K562 (cell line): ENCODE measurements at regions not wholly inside any gene's neighbourhood (a gene's known extent, or its start where the extent isn't known, plus 50 kb on each side); places are given as distances from the start of the nearest gene placed in this dataset.

Source experiments
- ATAC-seq: fragments of 200-7000 bp; cut with Tn5 transposase; 3 replicates; pipeline ENCODE4 v1.9.1; 2020; ENCODE audit warnings: moderate library complexity
- BruUV-seq: library from RNA; stranded (reverse); fragments of 400-500 nt; replicated peaks from 2 replicates; lab custom pipeline; 2021; lab: Mats Ljungman, UMichigan
- CTCF ChIA-PET: fragments of 300-600 bp; formaldehyde crosslinking; extraction: SDS; loops from one replicate; lab custom pipeline; 2021; ENCODE audit warnings: low intra/inter-chr PET ratio; lab: Yijun Ruan, JAX
- POLR2A ChIA-PET: fragments of 300-600, 350-650 bp; sonication (Branson Sonifier 250); formaldehyde crosslinking; extraction: SDS; loops from one replicate; lab custom pipeline; 2021; ENCODE audit warnings: antibody characterized with exemption, inconsistent platforms; lab: Yijun Ruan, JAX
- DNase-seq, 4 experiments: peaks; one replicate each; pipeline versions ENCODE4 v3.0.0 to v3.0.0-alpha.2; 2011 to 2018; ENCODE audit warnings: low spot score in 3 of 4, mixed read lengths in 3 of 4; ENCODE audit errors: extremely low read depth in 1 of 4
- FAIRE-seq: peaks from 2 replicates; lab custom pipeline; 2011; peaks lifted over from hg19 to GRCh38; lab: Jason Lieb, UNC
- H2AFZ ChIP-seq: 2 replicates; pipeline ENCODE4 v1.6.0; 2011; ENCODE audit warnings: low read depth, low read length, control low read depth, inconsistent platforms
- H3K27ac ChIP-seq: fragments of 200-600 bp; 3 replicates; pipeline ENCODE4 v1.8.0; 2011; ENCODE audit warnings: low read depth, mild to moderate bottlenecking, control low read depth, inconsistent platforms, low read length, moderate library complexity, mixed read lengths; ENCODE audit errors: extremely low read depth
- H3K27me3 ChIP-seq, 2 experiments: fragments of 300-600 bp in 1 of 2; 2 replicates in 1 of 2; 3 replicates in 1 of 2; pipeline versions ENCODE4 v1.6.0 to v1.8.0; 2011; ENCODE audit warnings: inconsistent platforms in 2 of 2, low read length in 2 of 2, mild to moderate bottlenecking in 1 of 2, mixed read lengths in 1 of 2, moderate library complexity in 1 of 2; ENCODE audit not compliant: control insufficient read depth in 2 of 2, insufficient read depth in 2 of 2
- H3K36me3 ChIP-seq: fragments of 300-600 bp; 3 replicates; pipeline ENCODE4 v1.8.0; 2011; ENCODE audit warnings: mild to moderate bottlenecking, low read length, inconsistent platforms; ENCODE audit not compliant: control insufficient read depth, insufficient read depth
- H3K4me1 ChIP-seq, 2 experiments: fragments of 200-600 bp in 1 of 2; replicated peaks in 1 of 2; 2 replicates in 1 of 2; 3 replicates in 1 of 2; pipeline versions ENCODE4 v1.5.1 to v1.8.0; 2011; ENCODE audit warnings: inconsistent platforms in 2 of 2, low read length in 2 of 2, mild to moderate bottlenecking in 1 of 2, mixed read lengths in 1 of 2, moderate library complexity in 1 of 2; ENCODE audit not compliant: control insufficient read depth in 2 of 2, insufficient read depth in 2 of 2
- H3K4me2 ChIP-seq: 2 replicates; pipeline ENCODE4 v1.6.1; 2011; ENCODE audit warnings: low read length, control low read depth, inconsistent platforms, mixed read lengths; ENCODE audit not compliant: insufficient read depth
- H3K4me3 ChIP-seq: fragments of 200-600 bp; sonication (generic), shearing (Covaris generic); 2 replicates; pipeline ENCODE4 v1.5.1; 2016; ENCODE audit warnings: control low read depth, inconsistent platforms
- H3K79me2 ChIP-seq: fragments of 200-600 bp; 3 replicates; pipeline ENCODE4 v1.8.0; 2011; ENCODE audit warnings: low read length, inconsistent platforms; ENCODE audit not compliant: control insufficient read depth, insufficient read depth
- H3K9ac ChIP-seq, 2 experiments: 2 replicates each; pipeline versions ENCODE4 v1.6.0 to v1.6.1; 2011; ENCODE audit warnings: low read depth in 2 of 2, low read length in 2 of 2, control low read depth in 1 of 2, inconsistent platforms in 1 of 2, mild to moderate bottlenecking in 1 of 2, mixed read lengths in 1 of 2; ENCODE audit not compliant: insufficient read depth in 1 of 2
- H3K9me1 ChIP-seq: one replicate; pipeline ENCODE4 v1.6.0; 2011; ENCODE audit warnings: inconsistent platforms, mild to moderate bottlenecking, low read length, moderate library complexity; ENCODE audit not compliant: control insufficient read depth, insufficient read depth
- H3K9me3 ChIP-seq: replicated peaks from 2 replicates; pipeline ENCODE4 v1.5.1; 2011; ENCODE audit warnings: low read depth, low read length, inconsistent platforms; ENCODE audit not compliant: control insufficient read depth, insufficient read depth
- H4K20me1 ChIP-seq: replicated peaks from 2 replicates; pipeline ENCODE4 v1.6.1; 2011; ENCODE audit warnings: low read length, inconsistent platforms, mixed read lengths; ENCODE audit not compliant: control insufficient read depth, insufficient read depth
- CEBPG ChIP-seq, 3 experiments: fragments of 200-800 bp in 1 of 3; sonication (Bioruptor generic) in 1 of 3; sonication (generic) in 1 of 3; formaldehyde crosslinking in 1 of 3; IDR thresholded peaks in 2 of 3; conservative IDR thresholded peaks in 1 of 3; 2 replicates each; pipeline versions ENCODE4 v1.6.1 to v1.8.0; 2016 to 2022; ENCODE audit warnings: missing compliant biosample characterization in 2 of 3, missing genetic modification characterization in 2 of 3, mild to moderate bottlenecking in 1 of 3, missing genetic modification reagents in 1 of 3
- FOSL1 ChIP-seq: fragments of 200-800 bp; sonication (Bioruptor generic); conservative IDR thresholded peaks from 2 replicates; pipeline ENCODE4 v1.6.1; 2016; ENCODE audit warnings: missing genetic modification characterization, missing compliant biosample characterization
- MIER1 ChIP-seq: fragments of 450-650 bp; IDR thresholded peaks from 2 replicates; pipeline ENCODE4 v1.6.1; 2016; ENCODE audit warnings: antibody characterized with exemption, mild to moderate bottlenecking, low read depth
- MYC ChIP-seq, 2 experiments: fragments of 250-450 bp in 1 of 2; sonication (Bioruptor Pico) in 1 of 2; IDR thresholded peaks; 2 replicates each; pipeline versions ENCODE4 v1.5.1 to v1.6.1; 2012 to 2021; ENCODE audit warnings: low read depth in 2 of 2, borderline replicate concordance in 1 of 2, improper control_type of control experiment in 1 of 2, low read length in 1 of 2, mild to moderate bottlenecking in 1 of 2, moderate library complexity in 1 of 2
- RAD51 ChIP-seq: fragments of 450-650 bp; IDR thresholded peaks from 2 replicates; pipeline ENCODE4 v1.7.1; 2016; ENCODE audit warnings: low read depth, mild to moderate bottlenecking, borderline replicate concordance
- RERE ChIP-seq: sonication (generic); formaldehyde crosslinking; IDR thresholded peaks from 2 replicates; pipeline ENCODE4 v1.8.0; 2023; ENCODE audit warnings: missing genetic modification reagents, mild to moderate bottlenecking, borderline replicate concordance
- SMAD4 ChIP-seq: fragments of 250-450 bp; sonication (Bioruptor Pico); conservative IDR thresholded peaks from 2 replicates; pipeline ENCODE4 v1.8.0; 2021; ENCODE audit warnings: inconsistent platforms, mild to moderate bottlenecking, moderate library complexity
- SMARCE1 ChIP-seq: fragments of 450-650 bp; IDR thresholded peaks from 2 replicates; pipeline ENCODE4 v1.7.1; 2016; ENCODE audit warnings: mild to moderate bottlenecking
- ZBED1 ChIP-seq: IDR thresholded peaks from 2 replicates; pipeline ENCODE4 v1.6.1; 2014
- ZNF354B ChIP-seq: fragments of 250-450 bp; sonication (Bioruptor Pico); IDR thresholded peaks from 2 replicates; pipeline ENCODE4 v1.4.0; 2020
- WGBS: fragments of 100-300 bp; shearing (Covaris generic); methylation state at CpG from one replicate; pipeline ENCODE4 v1.1.6; 2016; ENCODE audit warnings: low coverage, mixed read lengths; ENCODE audit not compliant: insufficient coverage; ENCODE audit errors: missing lambda C conversion rate; 5-methylcytosine and 5-hydroxymethylcytosine counted together
- in situ Hi-C: fragments of 300-500 bp; cut with MboI; formaldehyde crosslinking; loops from 4 replicates; pipeline ENCODE4 v1.15.0; 2018; ENCODE audit warnings: inconsistent platforms, mixed read lengths
- intact Hi-C: fragments of 100-400 bp; cut with micrococcal nuclease; formaldehyde crosslinking; loops from 2 replicates; pipeline ENCODE4 v1.14.2; 2022

GRCh38 chr2:64400105-64400728 lies 53.7 kb upstream of the LGALSL start:
- peaks cover 0 to 22% of the 10 kb centered on the region in 2 experiments; a peak in 4 of 5 replicates for H3K4me1 ChIP-seq

GRCh38 chr2:64400733-64401528 lies 53.0 kb upstream of the LGALSL start:
- Histone ChIP-seq H3K36me3 (no peaks in the 10 kb centered on the region), H3K27me3 (peaks cover 0 to 25% of the 10 kb centered on the region in 2 experiments; a peak in 2 of 5 replicates), H3K9ac (no peak overlapping the region), H3K4me2 (no peak overlapping the region), H3K9me3 (no peaks in the 10 kb centered on the region), H3K27ac (no peak overlapping the region), H3K4me1 (peaks cover 0 to 22% of the 10 kb centered on the region in 2 experiments; a peak in 4 of 5 replicates), H3K79me2 (no peaks in the 10 kb centered on the region), H2AFZ (no peak overlapping the region), H4K20me1 (no peaks in the 10 kb centered on the region), H3K4me3 (no peak overlapping the region), H3K9me1 (no peaks in the 10 kb centered on the region)
- DNase-seq (no peak), FAIRE-seq (no peak), ATAC-seq (no peak)
- ChIA-PET POLR2A (interaction anchor here (0.8 to 1.4 kb wide), 2 partner anchors 10 to 118 kb away, joined by 3 to 4 read pairs; no protein-coding TSS in a partner anchor), CTCF (no interaction called here)
- 4% methylated on average over 8 of the region's 8 CpGs for WGBS
- in situ Hi-C loops = no loop called here
- no TSS peak for BruUV-seq
- intact Hi-C loops = no loop called here
- no peak for TF ChIP-seq ZNF354B (CRISPR knock-in tag)
- TF ChIP-seq SMAD4 (CRISPR knock-in tag) = no peak
- no peak for TF ChIP-seq MIER1
- TF ChIP-seq RAD51 = no peak
- TF ChIP-seq RERE = no peak

More at GRCh38 chr2:64400105-64400728, 53.7 kb upstream of the LGALSL start:
- H3K4me3 ChIP-seq = no peak overlapping the region
- H3K79me2 ChIP-seq = no peaks in the 10 kb centered on the region
- intact Hi-C loops = no loop called here
- no peaks in the 10 kb centered on the region for H3K9me3 ChIP-seq
- CTCF ChIA-PET = no interaction called here
- no peak for ATAC-seq
- TF ChIP-seq MYC (IDR thresholded peaks at IDR 0.05; ENCODE audit: low read depth, low read length) = no peak
- TF ChIP-seq MYC (CRISPR knock-in tag; IDR thresholded peaks at IDR 0.05; ENCODE audit: borderline replicate concordance, low read depth) = no peak
- TF ChIP-seq ZBED1 = no peak
- TF ChIP-seq FOSL1 (tag) = peak; percentile 41; the same call in 1 of the 2 replicates
- TF ChIP-seq SMARCE1 = no peak
- no peak for TF ChIP-seq CEBPG (CRISPR knock-in tag; IDR thresholded peaks at IDR 0.05)
- TF ChIP-seq CEBPG (tag; conservative IDR thresholded peaks at IDR 0.05 in 1 of 2, IDR thresholded peaks at IDR 0.05 in 1 of 2) = 0 out of 4 replicates have a peak, but pooled peaks of 1 of the 2 experiments have one; percentile 14
- POLR2A ChIA-PET = interaction anchor here (0.8 to 1.4 kb wide), 2 partner anchors 9 to 118 kb away, joined by 3 to 4 read pairs; no protein-coding TSS in a partner anchor
- in situ Hi-C loops = no loop called here
- H4K20me1 ChIP-seq = no peaks in the 10 kb centered on the region
- peaks cover 0 to 31% of the 10 kb centered on the region in 2 experiments; a peak in 2 of 5 replicates for H3K27me3 ChIP-seq
- H2AFZ ChIP-seq = no peak overlapping the region
- no peak overlapping the region for H3K27ac ChIP-seq
- WGBS = 0% methylated on average over 4 of the region's 4 CpGs
- H3K9ac ChIP-seq = no peak overlapping the region
- no peak for FAIRE-seq
- no peak overlapping the region for H3K4me2 ChIP-seq
- no peaks in the 10 kb centered on the region for H3K9me1 ChIP-seq
- no TSS peak for BruUV-seq
- no peaks in the 10 kb centered on the region for H3K36me3 ChIP-seq
- no peak for DNase-seq
